Caki2 (cell line): ENCODE measurements at regions not wholly inside any gene's neighbourhood (a gene's known extent, or its start where the extent isn't known, plus 50 kb on each side); places are given as distances from the start of the nearest gene placed in this dataset.

Experiments used
- DNase-seq: peaks from one replicate; pipeline ENCODE4 v3.0.0-alpha.2; 2015; ENCODE audit warnings: low read depth
- in situ Hi-C: cut with HindIII; loops from 2 replicates; pipeline ENCODE4 v1.10.0; 2016; ENCODE audit warnings: low sequenced_read_pairs, low pct_unique_long_range_greater_than_20kb, mixed read lengths

DNA sequence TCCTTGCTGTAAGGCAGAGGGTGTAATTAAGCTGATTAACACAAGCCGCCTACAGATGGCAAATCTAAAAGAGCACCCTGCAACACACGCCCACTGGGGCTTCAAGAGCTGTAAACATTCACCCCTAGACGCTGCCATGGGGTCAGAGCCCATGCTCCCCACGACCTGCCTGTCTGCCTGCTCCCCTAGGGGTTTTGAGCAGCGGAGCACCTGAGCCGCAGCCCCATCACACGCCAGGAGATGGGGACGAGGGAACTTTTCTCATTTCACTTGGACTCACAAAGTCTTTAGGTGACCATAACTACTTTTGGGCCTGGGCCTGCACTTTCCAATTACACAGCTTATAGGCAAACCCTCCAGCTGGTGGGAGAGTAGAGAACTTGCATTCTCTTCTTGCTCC, 99.0 kb upstream of the SOX4 start:
- in situ Hi-C loops = no loop called here
- no peak for DNase-seq

DNA sequence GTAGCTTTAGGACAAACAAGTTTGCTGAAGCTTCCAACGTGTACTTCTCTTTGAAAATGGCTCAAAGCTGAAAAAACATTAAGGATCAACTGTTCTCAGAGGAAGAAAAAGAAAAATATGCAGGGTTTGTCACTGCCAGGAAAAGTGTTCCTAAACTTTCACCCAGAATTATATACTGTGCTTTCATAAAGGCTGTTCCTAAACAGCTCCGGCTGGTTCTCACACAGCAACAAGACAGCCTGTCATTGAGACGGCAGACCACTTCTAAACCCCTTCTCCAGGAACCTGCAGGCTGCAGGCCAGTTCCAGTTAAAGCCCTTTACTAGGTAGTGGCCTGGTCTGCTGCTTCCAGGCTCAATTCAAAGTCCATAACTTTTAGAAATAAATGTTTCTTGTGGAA, 97.4 kb upstream of the SOX4 start:
- no peak for DNase-seq
- in situ Hi-C loops = no loop called here

DNA sequence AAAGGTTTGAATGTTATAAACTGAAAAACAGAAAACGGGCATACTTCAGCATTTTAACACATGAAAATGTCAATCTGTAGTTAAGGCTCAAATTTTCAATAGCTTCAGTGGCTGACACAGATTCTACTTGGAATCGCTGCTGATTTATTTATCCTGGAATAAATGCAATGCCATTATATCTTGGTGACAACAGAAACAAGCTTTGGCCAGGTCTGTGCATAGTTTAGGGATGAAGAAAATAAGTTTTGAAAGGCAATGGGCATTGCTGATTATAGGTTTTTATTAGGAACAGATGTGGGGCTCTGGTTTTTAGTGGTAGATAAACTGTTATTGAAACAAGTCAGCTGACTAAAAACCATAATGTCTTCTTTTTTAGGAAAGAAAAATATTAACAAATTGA, 96.8 kb upstream of the SOX4 start:
- no peak for DNase-seq
- in situ Hi-C loops = no loop called here

DNA sequence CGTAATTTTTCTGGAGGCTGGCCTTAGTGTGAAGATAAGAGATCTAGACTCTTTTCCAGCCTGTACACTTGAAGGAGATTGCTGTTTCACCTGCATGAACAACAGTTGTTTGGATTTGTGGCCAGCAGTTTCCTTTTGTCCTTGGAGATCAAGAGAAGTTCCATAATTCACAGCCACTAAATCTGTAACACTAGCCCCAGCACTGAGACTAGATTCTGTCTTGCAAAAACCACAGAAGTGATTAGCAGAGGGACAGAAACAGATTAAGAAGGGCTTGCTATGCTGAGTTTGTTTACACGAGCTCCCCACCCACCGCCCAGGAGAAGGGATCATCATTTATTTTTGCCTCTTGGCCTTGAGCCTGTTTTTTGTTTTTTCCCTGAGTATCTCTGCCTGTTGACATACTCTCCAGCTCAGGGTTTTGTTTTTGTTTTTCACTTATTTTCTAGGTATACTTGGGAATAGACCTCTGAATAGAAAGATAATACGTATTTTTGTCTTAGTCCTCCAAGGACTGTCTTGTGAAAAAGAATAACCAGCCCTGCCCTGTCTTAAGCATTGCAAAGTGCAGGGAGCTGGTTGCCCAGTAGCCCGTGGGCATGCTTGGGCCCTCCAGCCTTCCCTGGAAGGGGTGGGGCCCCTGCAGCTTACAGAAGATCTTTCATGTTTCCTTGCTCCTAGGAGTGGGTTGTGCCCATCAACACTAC, 93.1 kb upstream of the SOX4 start:
- in situ Hi-C loops = no loop called here
- DNase-seq = peak; percentile 6

DNA sequence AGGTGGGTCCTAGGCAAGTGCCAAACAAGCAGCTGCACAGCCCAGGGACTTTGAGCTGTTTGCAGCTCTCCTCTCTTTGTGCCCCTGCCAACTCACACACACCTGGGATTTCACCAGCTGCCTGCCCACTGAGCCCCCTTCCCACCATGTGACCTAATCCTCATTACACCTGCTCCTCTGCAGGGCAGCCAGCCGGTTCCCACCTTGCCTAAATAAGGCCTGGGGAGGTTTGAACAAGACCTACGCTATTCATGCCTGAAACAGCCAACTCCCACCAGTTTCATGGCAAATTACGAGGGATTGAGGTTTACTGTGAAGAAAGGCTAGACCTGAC, 92.6 kb upstream of the SOX4 start:
- in situ Hi-C loops = no loop called here
- no peak for DNase-seq

DNA sequence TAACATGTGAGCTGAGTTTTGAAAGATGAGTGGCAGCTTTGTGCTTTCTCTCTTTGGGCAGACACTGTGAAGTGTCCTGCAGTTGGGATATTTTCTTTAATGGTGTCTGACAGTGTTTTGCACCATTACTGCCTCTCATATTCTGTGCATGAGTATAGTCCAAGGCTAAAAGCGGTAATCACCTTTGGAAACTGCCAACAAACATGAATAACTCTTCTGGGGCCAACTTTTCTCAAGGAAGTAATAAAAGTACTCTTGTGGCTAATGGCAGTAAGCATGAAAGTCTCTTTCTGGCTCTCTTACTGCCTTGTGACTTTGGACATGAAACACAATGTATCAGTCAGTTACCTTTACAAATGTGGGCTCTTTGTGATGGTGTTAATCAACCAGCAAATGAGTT, 91.7 kb upstream of the SOX4 start:
- no peak for DNase-seq
- in situ Hi-C loops = no loop called here

DNA sequence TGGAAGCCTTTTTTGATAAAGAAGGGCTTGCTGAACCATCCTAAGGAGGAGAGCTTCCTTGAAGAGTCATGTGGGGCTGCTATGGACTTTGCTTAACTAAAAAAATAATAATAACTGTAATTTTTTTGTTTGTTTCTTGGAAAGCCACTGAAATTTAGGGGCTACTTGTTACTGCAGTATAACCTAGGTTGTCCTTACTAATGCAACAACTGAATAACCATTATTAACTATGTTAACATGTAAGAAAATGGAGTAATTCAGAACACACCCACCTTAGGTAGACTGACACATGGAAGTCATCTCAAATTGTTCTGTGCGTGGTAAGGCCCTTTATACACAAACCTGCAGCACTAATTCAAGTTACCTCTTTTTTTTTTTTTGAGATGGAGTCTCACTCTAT, 90.9 kb upstream of the SOX4 start:
- in situ Hi-C loops = no loop called here
- DNase-seq = no peak

DNA sequence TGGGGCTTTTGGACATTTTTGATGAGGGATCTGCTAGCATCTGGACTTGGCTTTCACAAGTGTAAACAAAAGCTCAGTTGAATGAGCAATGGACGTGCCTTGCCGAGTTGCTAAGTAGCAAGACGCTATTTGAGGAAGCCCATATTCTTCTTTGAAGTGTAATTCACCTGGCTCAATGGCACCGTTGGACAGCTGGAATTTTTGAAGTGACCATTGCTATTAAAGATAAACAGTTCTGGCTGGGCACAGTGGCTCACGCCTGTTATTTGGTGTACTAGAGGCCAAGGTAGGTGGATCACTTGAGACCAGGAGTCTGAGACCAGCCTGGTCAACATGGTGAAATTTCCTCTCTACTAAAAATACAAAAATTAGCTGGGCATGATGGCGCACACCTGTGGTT, 88.8 kb upstream of the SOX4 start:
- no peak for DNase-seq
- in situ Hi-C loops = no loop called here

DNA sequence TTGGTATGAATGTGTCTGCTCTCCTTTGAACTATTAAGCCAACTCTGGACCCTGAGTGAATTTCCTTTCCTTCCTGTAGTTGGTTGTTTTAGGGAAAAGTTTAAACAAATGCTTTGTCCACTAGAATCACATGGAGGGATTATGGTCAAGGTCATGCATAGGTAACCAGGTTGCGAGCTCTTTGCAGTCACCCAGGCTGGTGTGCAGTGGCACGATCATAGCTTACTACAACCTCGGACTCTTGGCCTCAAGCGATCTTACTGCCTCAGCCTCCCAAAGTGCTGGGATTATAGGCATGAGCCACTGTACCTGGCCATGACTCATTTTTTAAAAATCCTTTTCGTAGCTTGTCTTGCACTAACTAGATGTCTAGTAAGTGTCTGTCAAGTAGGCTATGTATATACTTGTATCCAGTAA, 88.0 kb upstream of the SOX4 start:
- in situ Hi-C loops = no loop called here
- DNase-seq = no peak

DNA sequence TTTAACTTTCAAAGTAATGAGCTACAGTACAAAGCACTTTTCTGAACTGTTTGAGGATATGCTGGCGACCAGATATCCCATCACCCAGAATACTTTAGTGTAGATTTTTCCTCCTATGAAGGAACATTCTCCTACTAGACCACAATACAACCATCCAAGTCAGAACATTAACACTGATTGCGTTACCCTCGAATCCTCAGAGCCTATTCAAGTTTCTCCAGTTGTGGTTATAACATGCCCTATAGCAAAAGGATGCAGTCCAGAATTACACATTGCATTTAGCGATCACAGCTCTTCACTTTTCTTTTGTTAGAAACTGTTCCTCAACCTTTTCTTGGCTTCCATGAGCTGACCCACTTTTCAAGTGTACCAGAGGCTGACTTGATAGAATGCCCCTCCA, 87.4 kb upstream of the SOX4 start:
- DNase-seq = no peak
- in situ Hi-C loops = no loop called here

DNA sequence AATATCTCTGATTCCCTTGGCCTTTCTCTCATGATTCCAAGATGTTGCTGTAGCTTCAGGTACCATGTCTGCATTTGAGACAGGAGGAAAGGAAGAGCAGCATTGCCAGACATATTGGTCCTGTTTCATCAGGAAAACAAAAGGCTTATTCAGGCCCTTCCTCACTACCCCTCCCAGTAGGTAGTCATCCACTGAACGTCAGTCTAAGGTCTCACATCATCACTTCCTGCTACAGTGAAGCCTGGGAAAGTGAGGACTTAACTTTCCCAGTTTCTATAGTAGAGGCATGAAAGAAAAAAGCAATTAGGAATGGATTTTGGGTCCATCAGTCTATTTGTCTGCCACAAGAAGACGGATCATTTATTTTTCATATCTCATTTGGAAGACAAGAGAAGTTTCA, 85.7 kb upstream of the SOX4 start:
- DNase-seq = no peak
- in situ Hi-C loops = no loop called here

DNA sequence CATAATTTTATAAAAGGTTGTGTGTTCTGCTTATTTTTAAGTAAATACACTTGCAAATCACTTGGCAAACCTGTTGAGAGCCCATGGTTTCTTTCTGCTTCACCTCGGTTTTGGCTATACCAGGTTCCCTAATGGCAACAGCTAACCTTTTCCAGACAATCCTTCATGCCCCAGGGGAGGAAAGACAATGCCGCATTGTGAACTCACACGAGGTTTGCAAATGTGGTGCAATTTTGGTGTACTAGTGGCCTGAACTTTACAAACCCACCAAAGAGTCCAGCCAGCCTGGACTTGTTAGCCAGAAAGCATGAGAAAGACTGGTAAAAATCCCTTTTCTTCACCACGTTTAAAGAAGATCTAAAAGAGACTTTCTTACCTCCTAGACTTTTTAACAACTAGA, 84.8 kb upstream of the SOX4 start:
- no peak for DNase-seq
- in situ Hi-C loops = no loop called here

DNA sequence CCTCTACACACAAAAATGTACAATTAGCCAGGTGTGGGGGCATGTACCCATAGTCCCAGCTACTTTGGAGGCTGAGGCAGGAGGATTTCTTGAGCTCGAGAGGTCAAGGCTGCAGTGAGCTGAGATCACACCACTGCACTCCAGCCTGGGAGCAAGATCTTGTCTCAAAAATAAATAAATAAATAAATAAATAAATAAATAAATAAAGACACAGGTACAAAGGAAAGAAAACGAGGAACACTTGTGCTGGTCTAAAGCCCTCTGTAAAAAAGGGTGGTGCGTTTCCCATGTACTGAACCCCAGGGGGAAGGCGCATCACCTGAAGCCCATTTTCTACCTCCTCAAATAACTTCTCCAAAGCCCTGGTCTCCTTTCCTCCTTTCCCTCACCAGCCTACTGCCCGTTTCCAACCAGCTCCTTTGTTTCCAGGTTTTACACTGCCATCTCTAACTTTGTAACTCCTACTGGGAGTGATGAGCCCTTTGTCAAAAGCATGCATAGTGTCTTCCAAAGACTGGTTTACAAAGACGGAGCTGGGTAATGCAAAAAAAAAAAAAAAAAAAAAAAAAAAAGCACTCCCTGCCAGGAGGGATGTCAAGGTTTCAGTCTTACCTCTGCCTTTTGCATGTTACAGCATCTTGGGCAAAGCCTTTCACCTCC, 81.5 kb upstream of the SOX4 start:
- in situ Hi-C loops = no loop called here
- DNase-seq = no peak

DNA sequence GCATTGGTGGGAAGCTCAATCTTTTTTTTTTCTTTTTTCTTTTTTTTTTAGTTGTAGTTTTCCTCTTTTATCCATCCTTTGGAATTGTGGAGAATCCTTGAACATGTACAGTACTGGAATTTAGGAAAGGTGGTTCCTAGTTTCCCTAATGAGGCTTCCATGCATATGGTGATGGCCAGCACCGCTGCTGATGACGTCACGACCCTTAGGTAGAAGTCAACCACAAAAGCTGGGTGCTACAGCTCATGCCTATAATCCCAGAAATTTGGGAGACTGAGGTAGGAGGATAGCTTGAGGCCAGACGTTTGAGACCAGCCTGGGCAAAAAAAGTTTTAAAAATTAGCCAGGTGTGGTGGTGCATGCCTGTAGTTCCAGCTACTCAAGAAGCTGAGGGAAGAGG, 79.3 kb upstream of the SOX4 start:
- DNase-seq = no peak
- in situ Hi-C loops = no loop called here

DNA sequence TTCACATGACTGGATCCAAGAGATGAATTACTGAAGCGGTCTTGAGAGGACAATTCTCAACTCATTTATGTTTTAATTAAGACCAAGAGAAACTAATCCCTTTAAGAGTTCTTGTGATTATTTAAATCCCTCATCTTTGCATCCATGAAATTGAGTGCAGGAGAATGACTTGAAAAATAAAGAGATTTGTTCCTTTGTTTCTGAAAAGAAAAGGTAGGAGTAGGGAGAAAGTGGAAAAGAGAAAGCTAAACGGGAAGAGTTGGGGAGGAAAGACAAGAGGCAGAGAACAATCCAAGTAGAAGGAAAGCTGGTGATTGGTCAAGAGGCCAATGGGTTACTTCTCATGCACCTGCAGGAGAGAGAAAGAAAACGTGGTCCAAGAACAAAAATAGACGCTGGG, 75.2 kb upstream of the SOX4 start:
- DNase-seq = no peak
- in situ Hi-C loops = no loop called here

DNA sequence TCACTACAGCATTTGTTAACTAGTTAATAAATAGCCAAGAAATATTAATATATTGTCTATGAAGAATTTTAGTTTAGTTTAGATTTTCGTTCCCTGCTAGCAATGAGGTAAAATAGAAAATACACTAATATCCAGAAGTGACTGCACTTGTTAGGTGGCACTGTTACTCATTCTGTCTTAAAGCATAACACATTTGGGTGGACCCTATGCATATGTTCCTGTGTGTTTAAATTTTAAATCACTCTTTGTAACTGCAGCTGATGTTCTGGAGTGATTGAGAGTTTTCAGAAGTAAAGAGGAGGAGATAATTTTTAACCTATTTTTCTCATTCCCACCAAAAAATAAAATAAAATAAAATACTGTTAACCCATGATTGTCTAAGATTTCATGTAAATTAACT, 73.9 kb upstream of the SOX4 start:
- in situ Hi-C loops = no loop called here
- DNase-seq = no peak

DNA sequence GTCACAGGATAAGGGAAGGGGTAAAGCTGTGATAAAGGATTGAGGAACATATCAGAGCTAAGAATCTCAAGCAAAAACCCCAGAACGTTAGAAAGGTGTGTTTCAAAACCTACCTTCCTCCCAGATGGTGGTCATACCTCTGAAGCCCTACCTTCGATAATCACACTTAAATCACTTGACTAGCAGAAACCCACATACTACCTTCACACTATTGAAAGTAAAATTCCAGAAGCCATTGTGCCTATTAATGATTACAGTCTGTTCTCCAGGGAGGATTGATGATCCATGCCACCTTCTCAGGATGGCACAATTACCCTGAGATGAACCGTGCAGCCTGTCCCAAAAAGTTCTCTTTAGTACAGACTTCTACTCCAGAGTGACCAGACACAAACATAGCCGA, 72.3 kb upstream of the SOX4 start:
- in situ Hi-C loops = no loop called here
- no peak for DNase-seq

DNA sequence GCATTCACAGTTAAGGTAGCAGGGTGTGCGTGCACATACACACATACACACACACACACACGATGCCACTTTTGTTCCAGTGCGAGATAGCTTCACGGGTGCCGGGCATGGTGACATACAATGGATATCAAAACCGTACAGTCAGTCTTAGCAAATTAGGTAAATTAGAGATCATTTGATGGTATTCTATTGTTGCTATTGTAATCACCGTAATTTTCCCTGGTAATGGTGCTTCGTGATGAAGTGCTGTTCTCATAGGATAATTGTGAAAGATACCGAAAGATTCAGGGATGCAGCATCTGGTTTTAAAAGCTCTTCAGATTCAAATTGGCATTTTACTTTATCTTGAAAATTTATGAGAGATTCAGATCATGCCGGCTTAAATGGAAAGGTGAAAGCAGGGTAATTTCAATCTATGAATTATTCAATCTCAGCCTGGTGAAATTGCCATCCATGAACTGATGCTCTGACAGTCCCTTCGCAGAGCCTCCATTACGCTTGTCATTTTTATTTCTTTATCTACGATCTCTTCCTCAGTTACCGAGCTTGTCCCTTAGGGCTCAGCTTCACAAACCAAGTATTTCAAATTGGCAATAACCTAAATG, 71.3 kb upstream of the SOX4 start:
- no peak for DNase-seq
- in situ Hi-C loops = no loop called here

DNA sequence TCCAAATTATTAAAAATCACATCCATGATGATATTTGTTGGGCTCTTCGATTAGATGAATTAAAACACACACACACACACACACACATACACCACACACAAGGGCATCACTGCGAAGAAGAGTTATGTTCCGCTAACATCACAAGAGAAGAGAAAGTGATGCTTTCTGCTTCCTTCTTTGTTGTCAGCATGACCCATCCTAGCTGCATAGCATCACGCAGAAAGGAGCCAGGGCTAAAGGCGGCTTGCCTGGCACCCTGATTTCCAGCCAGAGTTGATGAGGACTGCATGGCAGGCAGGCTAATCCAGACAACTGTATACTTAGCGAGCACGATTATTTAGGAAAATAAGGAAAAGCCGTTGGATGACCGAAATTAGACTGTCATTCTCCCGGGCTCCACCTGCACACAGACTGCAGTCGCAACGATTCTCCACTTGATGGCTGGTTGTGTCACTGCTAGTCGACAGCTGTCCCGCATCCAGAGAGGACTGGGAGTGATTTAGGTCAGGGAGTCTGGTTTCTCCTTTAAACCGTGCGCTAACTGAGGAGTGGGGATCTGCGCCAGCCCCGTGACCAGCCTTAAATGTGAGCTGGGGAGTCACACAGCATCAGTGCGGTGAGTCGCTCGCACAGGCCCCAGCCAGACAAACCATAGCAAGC, 70.6 kb upstream of the SOX4 start:
- no peak for DNase-seq
- in situ Hi-C loops = no loop called here

DNA sequence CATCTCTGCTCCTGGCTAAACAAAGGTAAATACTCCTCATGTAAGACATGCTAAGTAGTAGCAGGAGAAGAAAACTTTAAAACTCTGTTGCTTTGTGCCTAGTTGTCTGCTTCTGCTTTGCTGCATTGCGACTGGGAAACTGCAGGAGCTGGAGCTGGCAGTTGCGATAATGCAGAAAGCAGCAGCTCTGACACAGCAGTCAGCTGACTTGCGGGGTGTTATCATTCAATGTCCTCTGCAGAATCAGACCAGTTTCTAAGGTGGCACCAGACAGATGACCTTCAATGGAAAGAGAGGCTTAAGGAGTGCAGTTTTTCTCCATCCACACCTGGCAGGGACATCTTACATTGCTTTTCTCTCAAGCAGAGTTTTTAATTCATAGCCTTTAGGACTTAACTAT, 69.9 kb upstream of the SOX4 start:
- in situ Hi-C loops = no loop called here
- DNase-seq = no peak
